Uterus (tissue), 3 donors: ENCODE measurements at regions not wholly inside any gene's neighbourhood (a gene's known extent, or its start where the extent isn't known, plus 50 kb on each side); places are given as distances from the start of the nearest gene placed in this dataset.

Source experiments
- DNase-seq, 2 donors: peaks; one replicate each; pipeline ENCODE4 v3.0.0-alpha.2; 2019 to 2020
- H3K27ac ChIP-seq, 2 donors: fragments of 200-600 bp; sonication (generic); 1 replicate in 1 of 2; 2 replicates in 1 of 2; pipeline ENCODE4 v1.5.1; 2016 to 2018
- H3K27me3 ChIP-seq, 2 donors: fragments of 200-600 bp; sonication (generic); one replicate each; pipeline ENCODE4 v1.5.1; 2018 to 2019; ENCODE audit warnings: control low read depth in 1 of 2
- H3K36me3 ChIP-seq, 2 donors: fragments of 200-600 bp; sonication (generic); one replicate each; pipeline ENCODE4 v1.5.1; 2019; ENCODE audit warnings: control low read depth in 1 of 2
- H3K4me1 ChIP-seq, 2 donors: fragments of 200-600 bp; sonication (generic); one replicate each; pipeline ENCODE4 v1.5.1; 2018 to 2019; ENCODE audit warnings: control low read depth in 1 of 2
- H3K4me3 ChIP-seq, 2 donors: fragments of 200-600 bp; sonication (generic); 1 replicate in 1 of 2; 2 replicates in 1 of 2; pipeline ENCODE4 v1.5.1; 2018 to 2019; ENCODE audit warnings: mild to moderate bottlenecking in 1 of 2
- H3K9me3 ChIP-seq, 2 donors: fragments of 200-600 bp; sonication (generic); one replicate each; pipeline ENCODE4 v1.5.1; 2019; ENCODE audit warnings: control low read depth in 1 of 2
- CTCF ChIP-seq, 4 experiments: fragments of 200-600 bp in 2 of 4; fragments of 450-650 bp in 2 of 4; sonication (generic) in 2 of 4; IDR thresholded peaks; one replicate each; pipeline ENCODE4 v1.5.1; 2016 to 2019; ENCODE audit warnings: antibody characterized with exemption in 4 of 4, mild to moderate bottlenecking in 2 of 4, moderate library complexity in 1 of 4
- POLR2A ChIP-seq, 2 donors: fragments of 450-650 bp; IDR thresholded peaks; one replicate each; pipeline ENCODE4 v1.6.1; 2016; ENCODE audit warnings: antibody characterized with exemption in 2 of 2, mild to moderate bottlenecking in 1 of 2, moderate library complexity in 1 of 2
- intact Hi-C: fragments of 100-400 bp; cut with DNase I; formaldehyde crosslinking; loops from one replicate; pipeline ENCODE4 v1.15.1; 2023; ENCODE audit warnings: low total_unique reads
- donor health status: DM: yes; HTN: yes; CAD: no.

- intact Hi-C loops = no loop called here
- H3K4me3 ChIP-seq = no peak overlapping the region
- H3K27me3 ChIP-seq = peaks cover 0 to 13% of the 10 kb centered on the region in 2 donors
- no peak overlapping the region for H3K27ac ChIP-seq
- no peaks in the 10 kb centered on the region for H3K36me3 ChIP-seq
- no peaks in the 10 kb centered on the region for H3K4me1 ChIP-seq
- TF ChIP-seq POLR2A (IDR thresholded peaks at IDR 0.05) (no peak), CTCF (IDR thresholded peaks at IDR 0.05) (no peak)
- DNase-seq = no peak
- peaks cover 0 to 4% of the 10 kb centered on the region in 2 donors for H3K9me3 ChIP-seq
Measured at GRCh38 chr20:57090590-57091560, 175.6 kb downstream of the BMP7 start.

DNA sequence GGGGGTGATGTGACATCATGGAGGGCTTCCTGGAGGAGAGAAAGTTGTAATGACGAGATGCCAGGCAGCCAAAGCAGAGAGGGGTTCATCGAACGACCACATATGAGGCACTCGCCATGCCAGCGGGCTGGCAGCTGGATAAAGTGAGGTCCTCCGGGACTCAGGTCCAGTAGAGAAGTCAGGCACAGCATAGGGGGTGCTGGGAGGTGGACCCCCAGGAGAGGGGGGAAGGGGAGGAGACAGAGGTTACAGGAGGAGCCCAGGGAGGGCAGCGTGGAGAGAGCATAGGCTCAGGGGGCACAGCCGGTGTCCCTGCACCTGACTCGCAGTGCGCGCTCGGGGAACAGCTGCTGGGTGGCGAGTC, 174.7 kb downstream of the BMP7 start:
- intact Hi-C loops = no loop called here

GRCh38 chr20:57092112-57092899, 174.1 kb downstream of the BMP7 start:
- Histone ChIP-seq H3K36me3 (no peaks in the 10 kb centered on the region), H3K27me3 (peaks cover 0 to 13% of the 10 kb centered on the region in 2 donors), H3K9me3 (peaks cover 0 to 4% of the 10 kb centered on the region in 2 donors), H3K27ac (no peak overlapping the region), H3K4me3 (no peak overlapping the region), H3K4me1 (no peaks in the 10 kb centered on the region)
- DNase-seq = peak in 1 of 2 donors; percentile 19
- intact Hi-C loops = no loop called here
- TF ChIP-seq POLR2A (IDR thresholded peaks at IDR 0.05) (no peak), CTCF (IDR thresholded peaks at IDR 0.05) (peak; percentile 28 to 60 (median 53))

More for the DNA sequence above, 174.7 kb downstream of the BMP7 start:
- peaks cover 0 to 4% of the 10 kb centered on the region in 2 donors for H3K9me3 ChIP-seq
- no peak overlapping the region for H3K27ac ChIP-seq
- no peaks in the 10 kb centered on the region for H3K4me1 ChIP-seq
- H3K4me3 ChIP-seq = no peak overlapping the region
- DNase-seq = no peak
- H3K36me3 ChIP-seq = no peaks in the 10 kb centered on the region
- H3K27me3 ChIP-seq = peaks cover 0 to 13% of the 10 kb centered on the region in 2 donors
- TF ChIP-seq CTCF (IDR thresholded peaks at IDR 0.05) (no peak), POLR2A (IDR thresholded peaks at IDR 0.05) (no peak)

DNA sequence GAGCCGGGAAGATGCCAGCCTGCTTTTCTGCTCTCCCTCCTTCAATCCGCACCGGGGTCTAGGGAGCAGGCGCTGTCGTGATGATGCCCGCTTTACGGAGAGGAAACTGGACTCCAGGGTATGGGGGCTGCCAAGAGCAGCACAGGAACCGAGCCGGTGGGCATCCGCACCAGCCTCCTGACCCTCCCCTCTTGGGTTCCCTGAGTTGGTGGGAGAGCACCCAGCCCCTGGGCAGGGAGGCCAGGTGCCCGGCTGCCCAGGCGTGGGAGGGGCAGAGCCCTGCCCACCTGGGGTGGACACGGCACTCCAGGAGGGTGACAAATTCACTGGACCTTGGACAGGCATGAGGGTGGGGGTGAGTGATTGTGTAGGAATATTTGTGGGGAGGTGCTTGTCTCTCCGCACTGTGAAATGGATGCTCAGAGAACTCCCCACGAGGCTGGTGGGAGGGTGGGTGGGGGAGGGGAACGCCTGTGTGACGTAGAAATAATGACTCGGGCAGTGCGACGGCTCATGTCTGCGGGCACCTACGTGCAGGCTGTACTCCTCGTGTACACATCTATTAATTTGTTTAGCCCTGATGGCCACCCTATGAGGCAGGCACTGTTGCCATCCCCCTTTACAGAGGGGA, 173.4 kb downstream of the BMP7 start:
- TF ChIP-seq POLR2A (IDR thresholded peaks at IDR 0.05) = no peak
- TF ChIP-seq CTCF (IDR thresholded peaks at IDR 0.05) = no peak
- H3K4me3 ChIP-seq = no peak overlapping the region
- intact Hi-C loops = no loop called here

More for the DNA sequence above, 173.4 kb downstream of the BMP7 start:
- H3K27me3 ChIP-seq = peaks cover 0 to 13% of the 10 kb centered on the region in 2 donors
- DNase-seq = no peak
- no peaks in the 10 kb centered on the region for H3K36me3 ChIP-seq
- no peaks in the 10 kb centered on the region for H3K4me1 ChIP-seq
- no peak overlapping the region for H3K27ac ChIP-seq
- no peaks in the 10 kb centered on the region for H3K9me3 ChIP-seq
